GM23338 (cell line): ENCODE measurements at regions not wholly inside any gene's neighbourhood (a gene's known extent, or its start where the extent isn't known, plus 50 kb on each side); places are given as distances from the start of the nearest gene placed in this dataset.

ENCODE experiments used
- ATAC-seq: fragments of 200-7000 bp; cut with Tn5 transposase; 3 replicates; pipeline ENCODE4 v1.9.1; 2020
- DNase-seq: peaks from one replicate; pipeline ENCODE4 v3.0.0-alpha.2; 2015; ENCODE audit warnings: low spot score
- H2AFZ ChIP-seq: fragments of 200-600 bp; sonication (generic); 2 replicates; pipeline ENCODE4 v1.8.0; 2016; ENCODE audit warnings: antibody characterized with exemption, mild to moderate bottlenecking, moderate library complexity
- H3F3A ChIP-seq: fragments of 200-600 bp; sonication (generic); replicated peaks from 2 replicates; pipeline ENCODE4 v1.8.0; 2017; ENCODE audit warnings: antibody characterized with exemption, mixed run types, low read depth
- H3K27ac ChIP-seq: fragments of 200-600 bp; sonication (generic); 2 replicates; pipeline ENCODE4 v1.6.1; 2016; ENCODE audit warnings: low read depth
- H3K27me3 ChIP-seq: fragments of 200-600 bp; sonication (generic); 2 replicates; pipeline ENCODE4 v1.8.0; 2016; ENCODE audit warnings: mild to moderate bottlenecking, mixed run types, moderate library complexity; ENCODE audit not compliant: insufficient read depth
- H3K36me3 ChIP-seq: fragments of 200-600 bp; sonication (generic); 2 replicates; pipeline ENCODE4 v1.8.0; 2016; ENCODE audit warnings: mild to moderate bottlenecking; ENCODE audit not compliant: insufficient read depth
- H3K4me1 ChIP-seq: fragments of 200-600 bp; sonication (generic); 2 replicates; pipeline ENCODE4 v1.8.0; 2016; ENCODE audit warnings: mild to moderate bottlenecking, moderate library complexity; ENCODE audit not compliant: insufficient read depth
- H3K4me2 ChIP-seq: fragments of 200-600 bp; sonication (generic); 2 replicates; pipeline ENCODE4 v1.7.1; 2017; ENCODE audit warnings: mixed run types
- H3K4me3 ChIP-seq: fragments of 200-600 bp; sonication (generic); 2 replicates; pipeline ENCODE4 v1.6.1; 2016; ENCODE audit warnings: mixed run types
- H3K79me2 ChIP-seq: fragments of 200-600 bp; sonication (generic); replicated peaks from 2 replicates; pipeline ENCODE4 v1.8.0; 2017; ENCODE audit warnings: mild to moderate bottlenecking; ENCODE audit not compliant: insufficient read depth
- H3K9me2 ChIP-seq: fragments of 200-600 bp; sonication (generic); 2 replicates; pipeline ENCODE4 v1.8.0; 2017; ENCODE audit not compliant: insufficient read depth
- H4K20me1 ChIP-seq: fragments of 200-600 bp; sonication (generic); replicated peaks from 2 replicates; pipeline ENCODE4 v1.8.0; 2017; ENCODE audit warnings: mild to moderate bottlenecking; ENCODE audit not compliant: insufficient read depth
- H3K27ac Mint-ChIP-seq: 2 replicates; pipeline ENCODE4 v1.8.0; 2020; ENCODE audit warnings: inconsistent platforms, mild to moderate bottlenecking, moderate library complexity, mixed read lengths
- H3K27me3 Mint-ChIP-seq: 3 replicates; pipeline ENCODE4 v1.8.0; 2022; ENCODE audit warnings: low read depth, mild to moderate bottlenecking, moderate library complexity, mixed read lengths, inconsistent platforms; ENCODE audit not compliant: insufficient read depth, poor library complexity
- H3K36me3 Mint-ChIP-seq: 3 replicates; pipeline ENCODE4 v1.8.0; 2021; ENCODE audit warnings: low read depth, mild to moderate bottlenecking, inconsistent platforms, moderate library complexity, mixed read lengths
- H3K4me1 Mint-ChIP-seq: 3 replicates; pipeline ENCODE4 v1.8.0; 2020; ENCODE audit warnings: mild to moderate bottlenecking, inconsistent platforms, mixed read lengths
- H3K4me3 Mint-ChIP-seq: 3 replicates; pipeline ENCODE4 v1.8.0; 2021; ENCODE audit warnings: moderate library complexity, mild to moderate bottlenecking, inconsistent platforms, mixed read lengths
- H3K9me3 Mint-ChIP-seq: 3 replicates; pipeline ENCODE4 v1.8.0; 2020; ENCODE audit warnings: moderate library complexity, mild to moderate bottlenecking, inconsistent platforms, mixed read lengths
- CREB1 ChIP-seq: fragments of 250-450 bp; sonication (Bioruptor Pico); IDR thresholded peaks from 2 replicates; pipeline ENCODE4 v1.5.0; 2020; ENCODE audit warnings: low read depth, mild to moderate bottlenecking, moderate library complexity
- CTCF ChIP-seq, 2 experiments: fragments of 200-600 bp in 1 of 2; sonication (generic) in 1 of 2; conservative IDR thresholded peaks; 2 replicates each; pipeline versions ENCODE4 v1.5.1 to v1.6.1; 2016 to 2017; ENCODE audit warnings: antibody characterized with exemption in 2 of 2, low read depth in 2 of 2, mild to moderate bottlenecking in 2 of 2, moderate library complexity in 1 of 2
- ETS1 ChIP-seq: IDR thresholded peaks from 2 replicates; pipeline ENCODE4 v1.6.1; 2016; ENCODE audit warnings: antibody characterized with exemption
- EZH2 ChIP-seq: fragments of 200-600 bp; sonication (generic); IDR thresholded peaks from one replicate; pipeline ENCODE4 v1.8.0; 2017; ENCODE audit warnings: antibody characterized with exemption, mild to moderate bottlenecking, low read depth; ENCODE audit not compliant: unreplicated experiment
- EZH2phosphoT487 ChIP-seq: fragments of 200-600 bp; sonication (generic); IDR thresholded peaks from one replicate; pipeline ENCODE4 v1.8.1; 2018; ENCODE audit warnings: antibody characterized with exemption; ENCODE audit not compliant: unreplicated experiment
- JUNB ChIP-seq: IDR thresholded peaks from one replicate; pipeline ENCODE4 v1.6.1; 2016; ENCODE audit warnings: antibody characterized with exemption; ENCODE audit not compliant: unreplicated experiment
- NANOG ChIP-seq: IDR thresholded peaks from 2 replicates; pipeline ENCODE4 v1.6.1; 2016; ENCODE audit warnings: antibody characterized with exemption, borderline replicate concordance
- POLR2AphosphoS5 ChIP-seq: IDR thresholded peaks from 2 replicates; pipeline ENCODE4 v1.6.1; 2016; ENCODE audit warnings: antibody characterized with exemption, low read depth
- REST ChIP-seq: IDR thresholded peaks from one replicate; pipeline ENCODE4 v1.6.1; 2018; ENCODE audit warnings: antibody characterized with exemption; ENCODE audit not compliant: unreplicated experiment
- STAT1 ChIP-seq: IDR thresholded peaks from one replicate; pipeline ENCODE4 v1.6.1; 2016; ENCODE audit warnings: antibody characterized with exemption; ENCODE audit not compliant: unreplicated experiment
- ZNF114 ChIP-seq: fragments of 250-450 bp; sonication (Bioruptor Pico); IDR thresholded peaks from 2 replicates; pipeline ENCODE4 v1.5.0; 2020; ENCODE audit warnings: mild to moderate bottlenecking, moderate library complexity
- ZNF331 ChIP-seq: fragments of 250-450 bp; sonication (Bioruptor Pico); IDR thresholded peaks from 2 replicates; pipeline ENCODE4 v1.5.0; 2020; ENCODE audit warnings: low read depth, mild to moderate bottlenecking, moderate library complexity
- ZNF462 ChIP-seq: fragments of 250-450 bp; sonication (Bioruptor Pico); IDR thresholded peaks from 2 replicates; pipeline ENCODE4 v1.5.0; 2020; ENCODE audit warnings: mild to moderate bottlenecking, moderate library complexity

DNA sequence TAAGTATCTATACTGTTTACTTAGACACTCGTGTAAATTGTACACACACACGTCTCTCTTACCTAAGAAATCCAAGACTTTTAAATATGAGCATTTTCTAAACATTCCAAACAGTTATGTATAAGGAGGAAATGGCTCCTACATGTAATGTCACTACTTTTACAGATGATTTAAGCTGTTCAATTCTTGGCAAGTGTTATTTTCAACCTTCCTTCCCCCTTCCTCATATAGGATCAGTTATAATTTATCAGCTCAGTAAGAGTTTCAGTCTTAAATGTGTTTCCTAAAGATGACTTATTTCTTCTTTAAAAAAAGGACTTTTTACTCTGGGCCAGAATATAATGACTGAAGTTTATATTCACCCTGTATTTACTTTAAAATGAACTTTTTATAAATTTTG, 601.1 kb downstream of the ANKRD50 start:
- Mint-ChIP-seq H3K27me3 (no peaks in the 10 kb centered on the region), H3K4me1 (no peaks in the 10 kb centered on the region), H3K36me3 (peaks cover 3% of the 10 kb centered on the region; the same call in 2 of the 3 replicates), H3K4me3 (no peak overlapping the region), H3K9me3 (peaks cover 8% of the 10 kb centered on the region; the same call in 1 of the 3 replicates), H3K27ac (no peak overlapping the region)
- Histone ChIP-seq H3K27me3 (no peaks in the 10 kb centered on the region), H3K36me3 (no peaks in the 10 kb centered on the region), H3K79me2 (no peaks in the 10 kb centered on the region), H2AFZ (no peak overlapping the region), H3K4me2 (no peak overlapping the region), H3K27ac (no peak overlapping the region), H4K20me1 (no peaks in the 10 kb centered on the region), H3K9me2 (no peaks in the 10 kb centered on the region), H3K4me3 (no peak overlapping the region), H3K4me1 (no peaks in the 10 kb centered on the region), H3F3A (no peaks in the 10 kb centered on the region)
- no peak for ATAC-seq
- DNase-seq, result no peak
- TF ChIP-seq CTCF (conservative IDR thresholded peaks at IDR 0.05; ENCODE audit: low read depth in 2 of 2), result no peak
- no peak for TF ChIP-seq EZH2phosphoT487
- no peak for TF ChIP-seq ETS1
- no peak for TF ChIP-seq ZNF114
- TF ChIP-seq JUNB, result no peak
- TF ChIP-seq STAT1, result no peak
- no peak for TF ChIP-seq CREB1
- no peak for TF ChIP-seq ZNF462
- TF ChIP-seq REST, result no peak
- TF ChIP-seq ZNF331 (CRISPR knock-in tag), result no peak
- no peak for TF ChIP-seq NANOG
- no peak for TF ChIP-seq EZH2
- TF ChIP-seq POLR2AphosphoS5, result no peak
